HCT116 (cell line): ENCODE measurements at regions not wholly inside any gene's neighbourhood (a gene's known extent, or its start where the extent isn't known, plus 50 kb on each side); places are given as distances from the start of the nearest gene placed in this dataset.

Experiments
- ATAC-seq: fragments of 200-7000 bp; cut with Tn5 transposase; 2 replicates; pipeline ENCODE4 v1.9.1; 2020; ENCODE audit warnings: mild to moderate bottlenecking, moderate library complexity
- BruUV-seq: library from RNA; stranded (reverse); fragments of 400-500 nt; replicated peaks from 2 replicates; lab custom pipeline; 2021; lab: Mats Ljungman, UMichigan
- CTCF ChIA-PET: fragments of 300-600 bp; sonication (Branson Sonifier 250); formaldehyde crosslinking; loops from one replicate; lab custom pipeline; 2021; ENCODE audit warnings: antibody characterized with exemption; lab: Charles Lee
- POLR2A ChIA-PET: fragments of 300-600, 350-600 bp; sonication (Branson Sonifier 250); formaldehyde crosslinking; loops from one replicate; lab custom pipeline; 2021; ENCODE audit warnings: antibody characterized with exemption; lab: Charles Lee
- RAD21 ChIA-PET, 2 experiments: fragments of 300-600 bp; sonication (Branson Sonifier 250); formaldehyde crosslinking; loops; one replicate each; lab custom pipeline; 2023; ENCODE audit warnings: low total read pairs in 2 of 2; ENCODE audit not compliant: uncharacterized antibody in 2 of 2, unreplicated experiment in 2 of 2, low non-redundant PET in 1 of 2; lab: Charles Lee
- DNase-seq: peaks from one replicate; pipeline ENCODE4 v3.0.0-alpha.2; 2010; ENCODE audit warnings: low read depth, low spot score
- H2AFZ ChIP-seq: fragments of 200-600 bp; shearing (Covaris generic), sonication (generic); 2 replicates; pipeline ENCODE4 v1.6.1; 2017; ENCODE audit warnings: low read depth, mixed run types, mixed read lengths, antibody characterized with exemption, low read length; ENCODE audit not compliant: poor library complexity, severe bottlenecking
- H3K27ac ChIP-seq: 2 replicates; pipeline ENCODE4 v1.5.1; 2012; ENCODE audit warnings: low read depth, low read length
- H3K27me3 ChIP-seq: fragments of 200-600 bp; sonication (generic); 2 replicates; pipeline ENCODE4 v1.6.1; 2016; ENCODE audit warnings: mixed run types, low read length, mixed read lengths; ENCODE audit not compliant: insufficient read depth
- H3K36me3 ChIP-seq, 2 experiments: fragments of 200-500 bp in 1 of 2; fragments of 200-600 bp in 1 of 2; sonication (Bioruptor generic) in 1 of 2; sonication (generic) in 1 of 2; 2 replicates each; pipeline versions ENCODE4 v1.5.1 to v1.6.1; 2014 to 2016; ENCODE audit warnings: low read length in 2 of 2, inconsistent platforms in 1 of 2, mixed read lengths in 1 of 2, mixed run types in 1 of 2; ENCODE audit not compliant: insufficient read depth in 2 of 2, control insufficient read depth in 1 of 2
- H3K4me1 ChIP-seq, 2 experiments: fragments of 200-600 bp in 1 of 2; sonication (generic) in 1 of 2; 2 replicates each; pipeline versions ENCODE4 v1.5.1 to v1.6.1; 2012 to 2017; ENCODE audit warnings: low read length in 2 of 2, inconsistent platforms in 1 of 2, mild to moderate bottlenecking in 1 of 2, mixed read lengths in 1 of 2, mixed run types in 1 of 2, moderate library complexity in 1 of 2; ENCODE audit not compliant: insufficient read depth in 2 of 2, control insufficient read depth in 1 of 2
- H3K4me2 ChIP-seq: fragments of 200-600 bp; sonication (generic); 2 replicates; pipeline ENCODE4 v1.6.1; 2017; ENCODE audit warnings: mixed run types, low read length, mixed read lengths
- H3K4me3 ChIP-seq, 2 experiments: fragments of 200-600 bp in 1 of 2; sonication (generic) in 1 of 2; replicated peaks in 1 of 2; 2 replicates each; pipeline ENCODE4 v1.5.1; 2011 to 2016; ENCODE audit warnings: low read length in 2 of 2, control low read depth in 1 of 2, low read depth in 1 of 2, mild to moderate bottlenecking in 1 of 2, mixed read lengths in 1 of 2, mixed run types in 1 of 2
- H3K79me2 ChIP-seq: fragments of 200-600 bp; sonication (generic); 2 replicates; pipeline ENCODE4 v1.6.1; 2017; ENCODE audit warnings: mild to moderate bottlenecking, mixed run types, low read length, moderate library complexity, mixed read lengths; ENCODE audit not compliant: insufficient read depth
- H3K9ac ChIP-seq: fragments of 200-600 bp; sonication (generic); 2 replicates; pipeline ENCODE4 v1.6.1; 2016; ENCODE audit warnings: low read length, mixed read lengths
- H3K9me2 ChIP-seq: fragments of 200-600 bp; sonication (generic), shearing (Covaris generic); 2 replicates; pipeline ENCODE4 v1.6.1; 2017; ENCODE audit warnings: mixed run types, mild to moderate bottlenecking, moderate library complexity; ENCODE audit not compliant: insufficient read depth
- H3K9me3 ChIP-seq, 2 experiments: fragments of 200-500 bp in 1 of 2; fragments of 200-600 bp in 1 of 2; sonication (Bioruptor generic) in 1 of 2; sonication (generic) in 1 of 2; 2 replicates each; pipeline ENCODE4 v1.6.1; 2014 to 2017; ENCODE audit warnings: low read length in 2 of 2, mixed read lengths in 2 of 2, inconsistent platforms in 1 of 2, low read depth in 1 of 2, mild to moderate bottlenecking in 1 of 2, mixed run types in 1 of 2, moderate library complexity in 1 of 2; ENCODE audit not compliant: control insufficient read depth in 1 of 2, insufficient read depth in 1 of 2
- H4K20me1 ChIP-seq: fragments of 200-600 bp; sonication (generic), shearing (Covaris generic); 2 replicates; pipeline ENCODE4 v1.6.1; 2017; ENCODE audit warnings: mixed run types, mild to moderate bottlenecking, moderate library complexity; ENCODE audit not compliant: insufficient read depth
- CBX3 ChIP-seq: IDR thresholded peaks from 2 replicates; pipeline ENCODE4 v1.6.1; 2012; ENCODE audit warnings: low read depth
- CTCF ChIP-seq, 3 experiments: fragments of 200-600 bp in 1 of 3; sonication (generic) in 1 of 3; IDR thresholded peaks in 2 of 3; conservative IDR thresholded peaks in 1 of 3; 2 replicates each; pipeline ENCODE4 v1.5.1; 2012 to 2017; ENCODE audit warnings: low read depth in 2 of 3, low read length in 2 of 3, antibody characterized with exemption in 1 of 3, borderline replicate concordance in 1 of 3, control low read depth in 1 of 3, mild to moderate bottlenecking in 1 of 3, mixed read lengths in 1 of 3, mixed run types in 1 of 3, moderate library complexity in 1 of 3; ENCODE audit not compliant: insufficient read depth in 1 of 3
- EZH2phosphoT487 ChIP-seq: fragments of 200-600 bp; IDR thresholded peaks from 2 replicates; pipeline ENCODE4 v1.6.1; 2018; ENCODE audit warnings: antibody characterized with exemption, borderline replicate concordance
- POLR2A ChIP-seq: IDR thresholded peaks from 2 replicates; pipeline ENCODE4 v1.7.0; 2011; ENCODE audit warnings: borderline replicate concordance; ENCODE audit not compliant: insufficient read depth, insufficient read length; ENCODE audit errors: extremely low read depth
- RAD21 ChIP-seq: IDR thresholded peaks from 2 replicates; pipeline ENCODE4 v1.6.1; 2012; ENCODE audit warnings: low read depth, mild to moderate bottlenecking
- SIN3A ChIP-seq: IDR thresholded peaks from 2 replicates; pipeline ENCODE4 v1.6.1; 2012; ENCODE audit warnings: low read depth
- YY1 ChIP-seq: IDR thresholded peaks from 2 replicates; pipeline ENCODE4 v1.6.1; 2011; ENCODE audit warnings: low read length, low read depth, moderate library complexity, mild to moderate bottlenecking; ENCODE audit not compliant: insufficient replicate concordance; ENCODE audit errors: extremely low read depth
- ZBTB33 ChIP-seq: IDR thresholded peaks from 2 replicates; pipeline ENCODE4 v1.6.1; 2011; ENCODE audit warnings: mild to moderate bottlenecking, low read length, moderate library complexity; ENCODE audit not compliant: insufficient replicate concordance; ENCODE audit errors: extremely low read depth
- intact Hi-C: fragments of 100-400 bp; cut with micrococcal nuclease; formaldehyde crosslinking; loops from 2 replicates; pipeline ENCODE4 v1.10.0; 2022
- TF ChIP-seq, protein P1 (sequence below): IDR thresholded peaks from 2 replicates; pipeline ENCODE4 v1.6.1; 2012
- TF ChIP-seq, protein P2 (sequence below): IDR thresholded peaks from 2 replicates; pipeline ENCODE4 v1.6.1; 2012

- BruUV-seq, result no TSS peak
- H3K27me3 ChIP-seq, result no peaks in the 10 kb centered on the region
These were observed 956.5 kb downstream of the FAT4 start for GRCh38 chr4:126271292-126271691.

More at GRCh38 chr4:126271292-126271691, 956.5 kb downstream of the FAT4 start:
- ChIA-PET RAD21 (no interaction called here), CTCF (no interaction called here), POLR2A (no interaction called here)
- no peak overlapping the region for H2AFZ ChIP-seq
- H4K20me1 ChIP-seq, result no peaks in the 10 kb centered on the region
- H3K79me2 ChIP-seq, result no peaks in the 10 kb centered on the region
- H3K4me1 ChIP-seq, result no peaks in the 10 kb centered on the region
- ATAC-seq, result no peak
- H3K4me3 ChIP-seq, result no peak overlapping the region
- H3K9ac ChIP-seq, result no peak overlapping the region
- no peaks in the 10 kb centered on the region for H3K36me3 ChIP-seq
- no peak for DNase-seq
- H3K4me2 ChIP-seq, result no peak overlapping the region
- intact Hi-C loops, result no loop called here
- H3K9me3 ChIP-seq, result no peaks in the 10 kb centered on the region
- no peaks in the 10 kb centered on the region for H3K9me2 ChIP-seq
- no peak for TF ChIP-seq ZBTB33
- no peak for TF ChIP-seq RAD21
- TF ChIP-seq, protein P1, sequence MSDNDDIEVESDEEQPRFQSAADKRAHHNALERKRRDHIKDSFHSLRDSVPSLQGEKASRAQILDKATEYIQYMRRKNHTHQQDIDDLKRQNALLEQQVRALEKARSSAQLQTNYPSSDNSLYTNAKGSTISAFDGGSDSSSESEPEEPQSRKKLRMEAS, result no peak
- no peak for TF ChIP-seq SIN3A
- TF ChIP-seq, protein P2, sequence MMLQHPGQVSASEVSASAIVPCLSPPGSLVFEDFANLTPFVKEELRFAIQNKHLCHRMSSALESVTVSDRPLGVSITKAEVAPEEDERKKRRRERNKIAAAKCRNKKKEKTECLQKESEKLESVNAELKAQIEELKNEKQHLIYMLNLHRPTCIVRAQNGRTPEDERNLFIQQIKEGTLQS, result no peak
- no peak for TF ChIP-seq YY1
- no peak for TF ChIP-seq POLR2A
- TF ChIP-seq CBX3, result no peak
- no peak for TF ChIP-seq EZH2phosphoT487
- TF ChIP-seq CTCF (IDR thresholded peaks at IDR 0.05 in 2 of 3, conservative IDR thresholded peaks at IDR 0.05 in 1 of 3; ENCODE audit: borderline replicate concordance in 1 of 3, insufficient read depth in 1 of 3, low read depth in 2 of 3, low read length in 2 of 3), result no peak
- H3K27ac ChIP-seq, result no peak overlapping the region
